T-helper 1 cell treated with Interleukin-12 subunit alpha and Interleukin-12 subunit beta and Interleukin-4 antibody, amounts not matched to agents 30 ng/mL and 1 ng/mL, for 36 hours (primary cell): ENCODE measurements at regions not wholly inside any gene's neighbourhood (a gene's known extent, or its start where the extent isn't known, plus 50 kb on each side); places are given as distances from the start of the nearest gene placed in this dataset.

ENCODE experiments used
- intact Hi-C: fragments of 100-400 bp; cut with micrococcal nuclease; formaldehyde crosslinking; loops from one replicate; pipeline ENCODE4 v1.15.1; 2024

GRCh38 chr4:11131491-11131890, 297.2 kb downstream of the HS3ST1 start:
- intact Hi-C loops: no loop called here

DNA sequence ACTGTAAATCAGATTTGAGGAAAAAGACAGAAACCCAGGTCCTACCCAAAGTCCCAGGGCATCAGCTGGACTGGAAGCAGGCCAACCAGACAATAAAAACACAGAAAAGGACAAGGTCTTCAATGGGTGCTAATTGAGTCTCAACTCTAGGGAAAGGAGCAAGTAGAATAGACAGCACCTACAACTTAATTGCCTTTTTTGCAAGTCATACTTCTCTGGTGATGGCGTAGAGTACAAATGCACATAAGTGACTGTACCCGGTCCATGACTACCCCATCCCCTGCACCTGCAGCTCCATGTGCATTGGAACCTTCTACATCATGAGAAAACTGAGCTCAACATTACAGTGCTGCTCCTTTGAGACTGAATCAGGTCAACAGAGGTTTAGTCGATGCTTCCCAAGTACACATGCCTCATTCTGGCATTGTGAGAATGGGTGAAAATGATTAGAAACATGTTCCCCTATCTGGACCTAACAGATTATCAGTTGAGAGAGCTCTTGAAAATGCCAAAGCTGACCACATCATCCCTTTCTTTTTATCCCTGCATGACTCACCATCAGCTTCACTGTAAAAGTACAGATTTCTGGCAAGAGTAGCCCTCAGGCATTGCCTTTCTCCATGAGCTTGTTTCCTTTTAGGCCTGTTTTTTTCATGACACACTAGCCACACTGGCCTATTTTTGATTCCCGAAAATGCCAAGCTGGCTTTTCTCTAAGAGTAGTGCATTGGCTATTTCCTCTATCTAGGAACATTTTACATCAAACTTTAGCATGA, 298.3 kb downstream of the HS3ST1 start:
- intact Hi-C loops: no loop called here

GRCh38 chr4:11120435-11120834, 308.3 kb downstream of the HS3ST1 start:
- intact Hi-C loops: no loop called here

DNA sequence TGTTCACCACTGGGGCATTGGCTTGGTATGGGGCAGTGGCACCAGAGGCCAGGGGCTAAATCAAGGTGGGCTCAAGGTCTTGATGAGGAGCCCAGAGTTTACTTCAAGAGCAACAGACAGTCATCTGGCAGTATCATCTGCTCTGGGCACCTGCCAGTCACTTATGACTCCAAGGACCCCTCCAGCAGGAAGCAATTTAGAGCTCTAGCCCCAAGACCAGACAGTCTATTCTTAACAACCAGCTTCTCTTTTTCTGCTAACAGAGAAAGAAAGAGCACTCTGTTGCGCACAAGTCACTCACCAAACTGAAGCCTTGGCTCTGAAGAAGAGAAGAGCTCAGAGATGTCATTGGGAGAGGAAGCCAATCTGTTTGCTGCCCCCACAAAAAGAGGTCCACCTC, 309.2 kb downstream of the HS3ST1 start:
- intact Hi-C loops: no loop called here

GRCh38 chr4:11118513-11118912, 310.2 kb downstream of the HS3ST1 start:
- intact Hi-C loops: no loop called here

- intact Hi-C loops: no loop called here
Measured at GRCh38 chr4:11116940-11117339, 311.8 kb downstream of the HS3ST1 start.

- intact Hi-C loops: loop anchor here (5.0 kb wide), 1 partner anchor 390 kb away; no protein-coding TSS in a partner anchor
Measured at GRCh38 chr4:11111876-11112275, 316.8 kb downstream of the HS3ST1 start.

DNA sequence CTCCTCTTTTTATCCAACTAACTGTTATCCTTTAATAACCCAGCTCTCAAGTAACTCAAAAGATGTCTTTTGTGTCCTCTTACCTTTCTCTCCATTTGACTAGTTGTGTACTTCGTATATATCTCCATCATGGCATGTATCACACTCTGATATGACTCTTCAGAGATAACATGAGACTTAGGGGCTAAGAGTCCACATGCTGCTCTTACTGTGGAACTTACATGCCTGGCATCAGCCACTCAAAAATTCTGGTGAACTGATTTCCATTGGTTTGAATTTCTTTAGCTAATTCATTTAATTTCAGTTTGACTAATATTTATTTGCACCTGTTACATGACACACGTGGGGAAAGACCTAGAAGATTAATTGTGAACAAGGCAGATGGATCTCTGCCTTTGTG, 317.3 kb downstream of the HS3ST1 start:
- intact Hi-C loops: loop anchor here (5.0 kb wide), 1 partner anchor 391 kb away; no protein-coding TSS in a partner anchor

GRCh38 chr4:11106759-11107158, 321.9 kb downstream of the HS3ST1 start:
- intact Hi-C loops: no loop called here

GRCh38 chr4:11106190-11106589, 322.5 kb downstream of the HS3ST1 start:
- intact Hi-C loops: no loop called here

- intact Hi-C loops: no loop called here
Measured at GRCh38 chr4:11105715-11106114, 323.0 kb downstream of the HS3ST1 start.

- intact Hi-C loops: no loop called here
Measured at GRCh38 chr4:11098461-11098860, 330.2 kb downstream of the HS3ST1 start.

GRCh38 chr4:11097725-11098124, 331.0 kb downstream of the HS3ST1 start:
- intact Hi-C loops: no loop called here

DNA sequence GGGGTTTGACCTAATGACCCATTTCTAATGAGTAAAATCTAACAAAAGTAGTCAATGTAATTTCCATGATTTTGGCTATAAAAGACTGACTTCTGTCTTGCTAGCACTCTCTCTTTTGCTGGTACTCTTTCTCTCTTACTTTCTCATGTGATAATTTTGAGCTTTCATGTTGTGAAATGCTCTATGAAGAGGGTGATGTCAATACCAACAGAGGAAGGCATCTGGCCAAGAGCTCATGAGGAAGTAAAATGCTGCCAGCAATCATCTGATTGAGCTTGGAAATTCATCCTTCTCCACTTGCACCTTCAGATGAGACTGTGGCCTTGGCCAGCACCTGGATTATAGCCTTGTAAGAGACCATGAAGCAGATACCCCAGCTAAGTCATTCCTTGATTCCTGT, 347.7 kb downstream of the HS3ST1 start:
- intact Hi-C loops: no loop called here

DNA sequence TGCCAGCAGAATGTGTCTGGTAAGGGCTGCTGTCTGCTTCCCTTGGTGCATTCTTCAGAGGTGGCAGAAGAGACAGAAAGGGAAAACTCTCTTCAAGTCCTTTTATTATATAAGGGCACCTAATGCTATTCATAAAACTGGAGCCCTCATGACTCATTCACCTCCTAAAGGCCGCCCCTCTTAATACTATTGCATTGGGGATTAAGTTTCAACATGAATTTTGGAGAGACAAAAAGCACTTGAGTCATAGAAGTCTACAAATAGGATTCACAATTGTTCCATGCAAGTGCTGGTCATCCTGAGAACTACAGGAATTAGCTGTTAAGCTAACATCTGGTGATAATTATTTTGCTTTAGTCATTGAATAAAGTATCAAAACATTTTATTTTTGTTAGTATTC, 349.5 kb downstream of the HS3ST1 start:
- intact Hi-C loops: no loop called here

GRCh38 chr4:11074581-11075241, 354.0 kb downstream of the HS3ST1 start:
- intact Hi-C loops: no loop called here

- intact Hi-C loops: no loop called here
Measured at GRCh38 chr4:11073621-11074051, 355.1 kb downstream of the HS3ST1 start.

DNA sequence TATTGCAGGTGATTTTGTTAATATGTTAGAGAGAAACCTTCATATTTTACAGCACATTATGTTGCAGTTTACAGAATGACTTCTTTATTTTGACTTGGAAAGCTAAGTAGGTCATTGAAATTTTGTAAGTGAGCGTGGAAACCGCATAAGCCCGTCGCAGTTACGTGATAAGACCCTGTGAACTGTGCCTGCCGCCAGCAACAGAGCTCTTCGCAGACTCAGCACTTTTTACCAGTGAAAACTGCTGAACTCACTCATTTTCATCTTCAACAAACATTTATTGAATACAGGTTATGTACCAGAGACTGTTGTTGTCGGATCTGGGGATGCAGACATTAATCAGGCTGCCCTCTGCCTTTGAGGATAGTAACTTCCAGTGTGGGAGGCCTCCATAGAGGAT, 355.7 kb downstream of the HS3ST1 start:
- intact Hi-C loops: no loop called here

- intact Hi-C loops: no loop called here
Measured at GRCh38 chr4:11072463-11072862, 356.2 kb downstream of the HS3ST1 start.

GRCh38 chr4:11070813-11071212, 357.9 kb downstream of the HS3ST1 start:
- intact Hi-C loops: no loop called here

DNA sequence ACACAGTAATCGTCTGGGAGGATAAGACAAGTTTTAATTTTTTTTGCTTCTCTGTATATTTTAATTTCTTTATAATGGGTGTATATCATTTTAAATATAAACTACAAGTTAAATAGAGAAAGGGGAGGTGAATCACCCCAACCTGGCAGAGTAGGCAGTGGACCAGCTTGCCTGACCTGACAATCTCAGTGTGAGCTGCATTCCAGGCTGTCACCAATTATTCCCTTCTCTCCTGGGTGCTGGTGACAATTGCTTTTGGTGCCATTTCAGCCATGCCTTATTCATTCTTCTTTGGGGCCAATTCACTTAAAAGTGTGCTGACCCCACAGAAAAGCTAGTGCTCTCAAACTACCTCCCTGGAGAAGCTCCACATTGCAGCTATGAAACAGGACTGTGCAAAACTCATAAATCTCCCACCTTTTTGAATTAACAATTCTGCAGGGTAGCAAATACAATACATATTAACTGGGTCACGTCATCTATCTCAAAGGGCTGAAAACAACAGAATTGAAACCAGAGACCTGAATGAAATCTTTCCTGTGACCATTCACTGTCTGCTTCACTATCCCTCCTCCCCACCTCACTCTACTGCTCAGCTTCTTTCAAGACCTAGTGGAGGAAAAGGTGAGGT, 359.0 kb downstream of the HS3ST1 start:
- intact Hi-C loops: no loop called here

DNA sequence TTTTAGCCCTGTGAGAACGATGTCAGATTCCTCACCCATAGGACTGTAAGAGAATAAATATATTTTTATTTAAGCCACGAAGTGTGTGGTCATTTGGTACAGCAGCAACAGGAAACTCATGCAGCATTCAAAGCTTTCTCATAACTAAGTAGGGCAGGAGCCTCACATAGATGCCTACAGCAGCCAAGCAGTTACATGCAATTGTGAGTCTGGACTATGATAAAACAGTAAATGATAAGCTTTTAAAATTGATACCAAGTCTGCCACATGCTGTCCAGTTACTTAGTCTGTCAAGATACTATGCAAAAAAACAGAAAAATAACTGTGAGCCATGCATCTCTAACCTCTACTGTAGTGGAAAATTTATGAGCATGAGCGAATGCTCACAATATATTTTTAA, 359.6 kb downstream of the HS3ST1 start:
- intact Hi-C loops: no loop called here
